Gastroesophageal sphincter (tissue), 4 donors: ENCODE measurements at regions not wholly inside any gene's neighbourhood (a gene's known extent, or its start where the extent isn't known, plus 50 kb on each side); places are given as distances from the start of the nearest gene placed in this dataset.
"Not testable (repeated sequence)": the region's sequence is repeated elsewhere in the genome, so short reads cannot be mapped to it uniquely, and the experiment has no call there.

Experiments
- ATAC-seq: fragments of 150-250 bp; one replicate; pipeline ENCODE4 v1.9.1; 2016; ENCODE audit warnings: mild to moderate bottlenecking, moderate library complexity
- H3K27ac ChIP-seq, 4 donors: fragments of 200-600 bp; sonication (generic) in 3 of 4; 1 replicate in 3 of 4; 2 replicates in 1 of 4; pipeline ENCODE4 v1.5.1; 2016 to 2019
- H3K27me3 ChIP-seq: fragments of 200-600 bp; sonication (generic); one replicate; pipeline ENCODE4 v1.5.1; 2019
- H3K36me3 ChIP-seq, 2 donors: fragments of 200-600 bp; sonication (generic); one replicate each; pipeline ENCODE4 v1.5.1; 2019; ENCODE audit warnings: control low read depth in 1 of 2
- H3K4me1 ChIP-seq, 3 donors: fragments of 200-600 bp; sonication (generic); 1 replicate in 2 of 3; 2 replicates in 1 of 3; pipeline ENCODE4 v1.5.1; 2016 to 2019; ENCODE audit warnings: control low read depth in 2 of 3
- H3K4me3 ChIP-seq, 2 donors: fragments of 200-600 bp; sonication (generic); one replicate each; pipeline ENCODE4 v1.5.1; 2019; ENCODE audit warnings: mild to moderate bottlenecking in 1 of 2, moderate library complexity in 1 of 2
- H3K9me3 ChIP-seq, 3 donors: fragments of 200-600 bp; sonication (generic); one replicate each; pipeline ENCODE4 v1.5.1; 2017 to 2019; ENCODE audit warnings: control low read depth in 2 of 3
- CTCF ChIP-seq, 4 experiments: fragments of 200-600 bp in 2 of 4; fragments of 450-650 bp in 2 of 4; sonication (generic) in 1 of 4; IDR thresholded peaks; one replicate each; pipeline ENCODE4 v1.5.1; 2017 to 2019; ENCODE audit warnings: antibody characterized with exemption in 4 of 4, mild to moderate bottlenecking in 2 of 4, moderate library complexity in 2 of 4
- EP300 ChIP-seq: sonication (generic); formaldehyde crosslinking; IDR thresholded peaks from one replicate; pipeline ENCODE4 v1.6.1; 2017; ENCODE audit warnings: antibody characterized with exemption, mild to moderate bottlenecking
- POLR2A ChIP-seq, 2 donors: fragments of 450-650 bp; IDR thresholded peaks; one replicate each; pipeline ENCODE4 v1.6.1; 2017; ENCODE audit warnings: antibody characterized with exemption in 2 of 2, mild to moderate bottlenecking in 2 of 2, moderate library complexity in 1 of 2
- POLR2AphosphoS5 ChIP-seq: sonication (generic); formaldehyde crosslinking; IDR thresholded peaks from one replicate; pipeline ENCODE4 v1.6.1; 2017; ENCODE audit warnings: antibody characterized with exemption
- WGBS, 2 donors: methylation state at CpG; one replicate each; pipeline ENCODE4 v1.1.5; 2018; ENCODE audit warnings: low coverage in 1 of 2; 5-methylcytosine and 5-hydroxymethylcytosine counted together

DNA sequence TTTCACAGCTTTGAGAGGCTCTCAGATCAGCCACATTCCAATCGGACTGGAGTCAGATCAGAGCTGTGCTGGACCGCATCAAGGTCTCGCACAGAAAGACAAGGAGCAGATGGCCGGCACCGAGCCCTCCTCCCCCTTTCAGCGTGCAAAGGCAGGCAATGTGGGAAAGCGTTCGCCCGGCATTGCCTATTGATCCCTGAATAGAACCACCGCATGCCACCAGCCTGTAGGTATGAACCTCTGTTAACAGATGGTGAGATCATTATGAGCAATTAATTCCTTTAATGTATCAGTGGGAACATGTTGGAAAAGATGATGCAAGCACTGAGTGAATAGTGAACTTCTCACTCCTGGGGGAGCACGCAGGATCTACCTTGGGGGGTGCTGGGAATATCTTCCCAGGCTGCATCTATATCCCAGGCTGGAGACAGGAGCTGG, 117.5 kb upstream of the ID4 start:
- 26% methylated on average over 4 of the region's 11 CpGs; no CpG with 5 or more reads in 1 of the 2 donors for WGBS, 2 donors
- H3K4me1 ChIP-seq: peaks cover 0 to 9% (median 0%) of the 10 kb centered on the region in 3 donors
- no peaks in the 10 kb centered on the region for H3K9me3 ChIP-seq
- no peak overlapping the region for H3K27ac ChIP-seq
- TF ChIP-seq POLR2A (IDR thresholded peaks at IDR 0.05) (no peak), CTCF (IDR thresholded peaks at IDR 0.05) (no peak), POLR2AphosphoS5 (no peak), EP300 (no peak)
- H3K27me3 ChIP-seq: no peaks in the 10 kb centered on the region
- H3K36me3 ChIP-seq: no peaks in the 10 kb centered on the region
- no peak for ATAC-seq
- H3K4me3 ChIP-seq: no peak overlapping the region

DNA sequence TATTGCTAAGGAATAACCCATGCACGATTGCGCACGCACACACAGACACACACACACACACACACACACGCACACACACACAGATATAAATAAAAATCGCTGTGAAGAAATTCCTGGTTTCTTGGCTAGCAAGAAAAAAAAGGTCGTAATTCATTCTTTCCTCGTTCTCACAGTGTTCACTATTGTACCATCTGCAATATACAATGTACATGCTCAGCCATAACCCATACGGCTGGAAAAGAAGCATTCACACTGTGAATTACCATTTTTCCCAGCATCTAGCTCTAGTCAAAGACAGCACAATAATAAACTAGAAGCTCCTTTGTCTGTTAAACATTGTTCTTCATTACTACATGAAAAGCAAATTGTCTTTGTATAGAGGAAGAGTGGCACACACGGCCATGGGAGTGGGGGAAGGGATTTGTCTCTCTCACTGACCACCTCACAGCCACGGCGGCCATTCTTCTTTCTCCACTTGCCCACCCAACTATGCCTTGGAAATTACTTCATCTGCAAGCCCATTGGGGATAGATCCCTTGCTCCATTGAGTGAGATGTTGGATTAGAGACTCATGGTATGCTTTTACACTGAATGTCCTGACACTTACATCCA, 115.3 kb upstream of the ID4 start:
- no peaks in the 10 kb centered on the region for H3K27me3 ChIP-seq
- H3K27ac ChIP-seq: no peak overlapping the region
- no peak for ATAC-seq
- 85 to 86% methylated on average over 10 to 11 of the region's 11 CpGs for WGBS, 2 donors
- H3K4me1 ChIP-seq: peaks cover 0 to 8% (median 0%) of the 10 kb centered on the region in 3 donors
- TF ChIP-seq POLR2A (IDR thresholded peaks at IDR 0.05): no peak
- TF ChIP-seq EP300: no peak
- TF ChIP-seq CTCF (IDR thresholded peaks at IDR 0.05): no peak
- no peak for TF ChIP-seq POLR2AphosphoS5
- no peak overlapping the region for H3K4me3 ChIP-seq
- no peaks in the 10 kb centered on the region for H3K36me3 ChIP-seq
- no peaks in the 10 kb centered on the region for H3K9me3 ChIP-seq

GRCh38 chr6:19722999-19723398, 114.2 kb upstream of the ID4 start:
- no peaks in the 10 kb centered on the region for H3K9me3 ChIP-seq
- H3K4me3 ChIP-seq: no peak overlapping the region
- peaks cover 0 to 8% (median 0%) of the 10 kb centered on the region in 3 donors for H3K4me1 ChIP-seq
- no peak overlapping the region for H3K27ac ChIP-seq
- 73 to 75% methylated on average over 4 to 6 of the region's 6 CpGs for WGBS, 2 donors
- H3K36me3 ChIP-seq: no peaks in the 10 kb centered on the region
- TF ChIP-seq POLR2A (IDR thresholded peaks at IDR 0.05) (no peak), EP300 (no peak), POLR2AphosphoS5 (no peak), CTCF (IDR thresholded peaks at IDR 0.05) (no peak)
- H3K27me3 ChIP-seq: no peaks in the 10 kb centered on the region
- ATAC-seq: no peak

GRCh38 chr6:19723545-19723944, 113.6 kb upstream of the ID4 start:
- Histone ChIP-seq H3K27me3 (no peaks in the 10 kb centered on the region), H3K27ac (no peak overlapping the region), H3K9me3 (no peaks in the 10 kb centered on the region), H3K4me3 (no peak overlapping the region), H3K36me3 (no peaks in the 10 kb centered on the region), H3K4me1 (peaks cover 0 to 8% (median 0%) of the 10 kb centered on the region in 3 donors)
- no peak for ATAC-seq
- TF ChIP-seq POLR2AphosphoS5 (no peak), EP300 (no peak), CTCF (IDR thresholded peaks at IDR 0.05) (no peak), POLR2A (IDR thresholded peaks at IDR 0.05) (no peak)

GRCh38 chr6:19725436-19725835, 111.7 kb upstream of the ID4 start:
- ATAC-seq, H3K27me3 ChIP-seq: not testable (repeated sequence)

More at GRCh38 chr6:19725436-19725835, 111.7 kb upstream of the ID4 start:
- not testable (repeated sequence) for H3K4me3 ChIP-seq, H3K9me3 ChIP-seq, H3K4me1 ChIP-seq, H3K27ac ChIP-seq, H3K36me3 ChIP-seq
